ENCODE measurements at regions not wholly inside any gene's neighbourhood (a gene's known extent, or its start where the extent isn't known, plus 50 kb on each side); places are given as distances from the start of the nearest gene placed in this dataset.

- Histone ChIP-seq H3K9ac (ENCODE audit: low read length) (no peak overlapping the region), H3K27me3 (ENCODE audit: control insufficient read depth, insufficient read depth, low read length) (no peaks in the 10 kb centered on the region), H3K4me3 (ENCODE audit: low read depth, low read length) (no peak overlapping the region), H3K9me3 (ENCODE audit: control insufficient read depth, insufficient read depth, low read depth, low read length) (no peaks in the 10 kb centered on the region), H3K27ac (ENCODE audit: low read depth, low read length) (no peak overlapping the region), H3K36me3 (ENCODE audit: control insufficient read depth, insufficient read depth, low read length) (no peaks in the 10 kb centered on the region), H3K4me1 (ENCODE audit: control insufficient read depth, insufficient read depth, low read length) (peaks cover 4% of the 10 kb centered on the region; the same call in 1 of the 2 replicates)
Observed at GRCh38 chr21:32184065-32184464, 94.8 kb downstream of the MIS18A start.

- Histone ChIP-seq H3K27ac (ENCODE audit: low read depth, low read length) (no peak overlapping the region), H3K9me3 (ENCODE audit: control insufficient read depth, insufficient read depth, low read depth, low read length) (no peaks in the 10 kb centered on the region), H3K4me1 (ENCODE audit: control insufficient read depth, insufficient read depth, low read length) (peaks cover 4% of the 10 kb centered on the region; the same call in 1 of the 2 replicates), H3K27me3 (ENCODE audit: control insufficient read depth, insufficient read depth, low read length) (no peaks in the 10 kb centered on the region), H3K36me3 (ENCODE audit: control insufficient read depth, insufficient read depth, low read length) (no peaks in the 10 kb centered on the region), H3K4me3 (ENCODE audit: low read depth, low read length) (no peak overlapping the region), H3K9ac (ENCODE audit: low read length) (no peak overlapping the region)
Observed at GRCh38 chr21:32183396-32183795, 95.5 kb downstream of the MIS18A start.

- Histone ChIP-seq H3K27ac (ENCODE audit: low read depth, low read length) (no peak overlapping the region), H3K4me1 (ENCODE audit: control insufficient read depth, insufficient read depth, low read length) (peaks cover 4% of the 10 kb centered on the region; the same call in 1 of the 2 replicates), H3K9me3 (ENCODE audit: control insufficient read depth, insufficient read depth, low read depth, low read length) (no peaks in the 10 kb centered on the region), H3K36me3 (ENCODE audit: control insufficient read depth, insufficient read depth, low read length) (no peaks in the 10 kb centered on the region), H3K4me3 (ENCODE audit: low read depth, low read length) (no peak overlapping the region), H3K27me3 (ENCODE audit: control insufficient read depth, insufficient read depth, low read length) (no peaks in the 10 kb centered on the region), H3K9ac (ENCODE audit: low read length) (no peak overlapping the region)
Observed at GRCh38 chr21:32182449-32182848, 96.4 kb downstream of the MIS18A start.

GRCh38 chr21:32181457-32181856 lies 97.4 kb downstream of the MIS18A start:
- Histone ChIP-seq H3K27ac (ENCODE audit: low read depth, low read length) (no peak overlapping the region), H3K4me3 (ENCODE audit: low read depth, low read length) (no peak overlapping the region), H3K36me3 (ENCODE audit: control insufficient read depth, insufficient read depth, low read length) (no peaks in the 10 kb centered on the region), H3K27me3 (ENCODE audit: control insufficient read depth, insufficient read depth, low read length) (no peaks in the 10 kb centered on the region), H3K4me1 (ENCODE audit: control insufficient read depth, insufficient read depth, low read length) (peaks cover 4% of the 10 kb centered on the region; the same call in 1 of the 2 replicates), H3K9ac (ENCODE audit: low read length) (no peak overlapping the region), H3K9me3 (ENCODE audit: control insufficient read depth, insufficient read depth, low read depth, low read length) (no peaks in the 10 kb centered on the region)

GRCh38 chr21:32174819-32175218 lies 104.0 kb downstream of the MIS18A start:
- no peak overlapping the region for H3K27ac ChIP-seq (ENCODE audit: low read depth, low read length)
- no peak overlapping the region for H3K9ac ChIP-seq (ENCODE audit: low read length)

GRCh38 chr21:32173121-32173724 lies 105.6 kb downstream of the MIS18A start:
- H3K9ac ChIP-seq (ENCODE audit: low read length), result no peak overlapping the region

More at GRCh38 chr21:32174819-32175218, 104.0 kb downstream of the MIS18A start:
- no peaks in the 10 kb centered on the region for H3K9me3 ChIP-seq (ENCODE audit: control insufficient read depth, insufficient read depth, low read depth, low read length)
- H3K4me3 ChIP-seq (ENCODE audit: low read depth, low read length), result no peak overlapping the region
- no peaks in the 10 kb centered on the region for H3K4me1 ChIP-seq (ENCODE audit: control insufficient read depth, insufficient read depth, low read length)
- H3K36me3 ChIP-seq (ENCODE audit: control insufficient read depth, insufficient read depth, low read length), result no peaks in the 10 kb centered on the region
- no peaks in the 10 kb centered on the region for H3K27me3 ChIP-seq (ENCODE audit: control insufficient read depth, insufficient read depth, low read length)

GRCh38 chr21:32172106-32172505 lies 106.7 kb downstream of the MIS18A start:
- H3K9ac ChIP-seq (ENCODE audit: low read length), result no peak overlapping the region
- H3K9me3 ChIP-seq (ENCODE audit: control insufficient read depth, insufficient read depth, low read depth, low read length), result no peaks in the 10 kb centered on the region
- H3K4me3 ChIP-seq (ENCODE audit: low read depth, low read length), result no peak overlapping the region
- no peak overlapping the region for H3K27ac ChIP-seq (ENCODE audit: low read depth, low read length)
- no peaks in the 10 kb centered on the region for H3K27me3 ChIP-seq (ENCODE audit: control insufficient read depth, insufficient read depth, low read length)
- H3K4me1 ChIP-seq (ENCODE audit: control insufficient read depth, insufficient read depth, low read length), result no peaks in the 10 kb centered on the region
- H3K36me3 ChIP-seq (ENCODE audit: control insufficient read depth, insufficient read depth, low read length), result no peaks in the 10 kb centered on the region

More at GRCh38 chr21:32173121-32173724, 105.6 kb downstream of the MIS18A start:
- H3K27ac ChIP-seq (ENCODE audit: low read depth, low read length), result no peak overlapping the region
- H3K4me3 ChIP-seq (ENCODE audit: low read depth, low read length), result no peak overlapping the region
- no peaks in the 10 kb centered on the region for H3K4me1 ChIP-seq (ENCODE audit: control insufficient read depth, insufficient read depth, low read length)
- H3K27me3 ChIP-seq (ENCODE audit: control insufficient read depth, insufficient read depth, low read length), result no peaks in the 10 kb centered on the region
- no peaks in the 10 kb centered on the region for H3K9me3 ChIP-seq (ENCODE audit: control insufficient read depth, insufficient read depth, low read depth, low read length)
- no peaks in the 10 kb centered on the region for H3K36me3 ChIP-seq (ENCODE audit: control insufficient read depth, insufficient read depth, low read length)

- H3K36me3 ChIP-seq (ENCODE audit: control insufficient read depth, insufficient read depth, low read length), result no peaks in the 10 kb centered on the region
- H3K9ac ChIP-seq (ENCODE audit: low read length), result no peak overlapping the region
- H3K27me3 ChIP-seq (ENCODE audit: control insufficient read depth, insufficient read depth, low read length), result no peaks in the 10 kb centered on the region
- no peak overlapping the region for H3K27ac ChIP-seq (ENCODE audit: low read depth, low read length)
- H3K9me3 ChIP-seq (ENCODE audit: control insufficient read depth, insufficient read depth, low read depth, low read length), result no peaks in the 10 kb centered on the region
- no peak overlapping the region for H3K4me3 ChIP-seq (ENCODE audit: low read depth, low read length)
- H3K4me1 ChIP-seq (ENCODE audit: control insufficient read depth, insufficient read depth, low read length), result no peaks in the 10 kb centered on the region
Observed at GRCh38 chr21:32167513-32167912, 111.3 kb downstream of the MIS18A start.

GRCh38 chr21:32163386-32163785 lies 115.5 kb downstream of the MIS18A start:
- Histone ChIP-seq H3K36me3 (ENCODE audit: control insufficient read depth, insufficient read depth, low read length) (no peaks in the 10 kb centered on the region), H3K27me3 (ENCODE audit: control insufficient read depth, insufficient read depth, low read length) (no peaks in the 10 kb centered on the region)

GRCh38 chr21:32162727-32163320 lies 116.0 kb downstream of the MIS18A start:
- Histone ChIP-seq H3K9ac (ENCODE audit: low read length) (no peak overlapping the region), H3K36me3 (ENCODE audit: control insufficient read depth, insufficient read depth, low read length) (no peaks in the 10 kb centered on the region), H3K9me3 (ENCODE audit: control insufficient read depth, insufficient read depth, low read depth, low read length) (no peaks in the 10 kb centered on the region), H3K4me1 (ENCODE audit: control insufficient read depth, insufficient read depth, low read length) (no peaks in the 10 kb centered on the region), H3K27me3 (ENCODE audit: control insufficient read depth, insufficient read depth, low read length) (no peaks in the 10 kb centered on the region), H3K27ac (ENCODE audit: low read depth, low read length) (no peak overlapping the region), H3K4me3 (ENCODE audit: low read depth, low read length) (no peak overlapping the region)

More at GRCh38 chr21:32163386-32163785, 115.5 kb downstream of the MIS18A start:
- no peak overlapping the region for H3K4me3 ChIP-seq (ENCODE audit: low read depth, low read length)
- no peak overlapping the region for H3K9ac ChIP-seq (ENCODE audit: low read length)
- no peaks in the 10 kb centered on the region for H3K4me1 ChIP-seq (ENCODE audit: control insufficient read depth, insufficient read depth, low read length)
- no peaks in the 10 kb centered on the region for H3K9me3 ChIP-seq (ENCODE audit: control insufficient read depth, insufficient read depth, low read depth, low read length)
- H3K27ac ChIP-seq (ENCODE audit: low read depth, low read length), result no peak overlapping the region

GRCh38 chr21:32155226-32155625 lies 123.6 kb downstream of the MIS18A start:
- Histone ChIP-seq H3K27ac (ENCODE audit: low read depth, low read length) (no peak overlapping the region), H3K9me3 (ENCODE audit: control insufficient read depth, insufficient read depth, low read depth, low read length) (no peaks in the 10 kb centered on the region), H3K4me3 (ENCODE audit: low read depth, low read length) (no peak overlapping the region), H3K27me3 (ENCODE audit: control insufficient read depth, insufficient read depth, low read length) (no peaks in the 10 kb centered on the region), H3K4me1 (ENCODE audit: control insufficient read depth, insufficient read depth, low read length) (peaks cover 24% of the 10 kb centered on the region), H3K36me3 (ENCODE audit: control insufficient read depth, insufficient read depth, low read length) (no peaks in the 10 kb centered on the region), H3K9ac (ENCODE audit: low read length) (no peak overlapping the region)

Measured in HUES6 (cell line).